ENCODE measurements at regions not wholly inside any gene's neighbourhood (a gene's known extent, or its start where the extent isn't known, plus 50 kb on each side); places are given as distances from the start of the nearest gene placed in this dataset.

DNA sequence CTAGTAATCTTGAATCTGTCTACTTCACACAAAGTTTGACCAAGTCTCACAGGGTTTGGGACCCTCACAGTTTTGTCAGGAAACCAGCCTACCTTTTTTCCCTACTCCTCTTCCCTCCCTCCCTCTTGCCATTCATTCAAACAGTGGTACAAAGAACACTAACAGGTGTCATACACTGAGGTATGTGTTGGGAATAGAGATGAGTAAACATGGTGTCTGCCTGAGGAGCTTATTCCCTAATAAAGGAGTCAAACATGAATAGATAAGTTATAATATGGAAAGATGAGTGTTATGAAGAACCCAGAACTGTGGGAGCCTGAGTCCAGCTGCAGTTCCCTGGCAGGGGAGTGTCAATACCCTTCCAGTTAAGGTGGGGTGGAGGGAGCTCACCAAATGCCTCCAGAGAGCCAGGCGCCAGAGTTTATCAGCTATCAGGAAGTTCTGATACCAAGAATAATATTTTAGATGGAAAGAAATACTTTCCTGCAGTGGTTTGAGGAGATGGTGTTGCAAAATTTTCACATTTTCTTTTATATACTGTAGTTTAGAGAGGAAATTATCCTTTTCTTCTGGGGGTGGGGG lies 183.4 kb upstream of the NR3C1 start:
- DNase-seq (ENCODE audit: low spot score), result no peak

DNA sequence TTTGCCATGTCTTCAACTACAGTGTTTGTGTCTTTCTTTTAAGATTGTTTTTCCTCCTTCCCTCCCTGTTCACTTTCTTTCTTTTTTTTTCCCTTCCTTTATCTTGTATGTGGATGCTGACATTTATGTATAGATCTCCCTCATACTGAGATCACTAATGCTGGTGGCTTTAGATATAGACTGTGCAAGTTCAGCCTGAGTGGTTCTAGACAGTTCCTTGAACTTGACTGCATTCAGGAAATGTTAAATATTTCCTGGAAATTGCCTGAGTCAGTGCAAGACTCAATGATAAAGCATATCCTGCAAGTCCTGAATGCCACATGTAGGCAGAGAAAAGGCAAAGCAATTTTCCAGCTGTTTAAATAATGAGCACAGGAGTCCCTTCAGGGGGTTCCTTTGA lies 182.5 kb upstream of the NR3C1 start:
- no peak for DNase-seq (ENCODE audit: low spot score)

DNA sequence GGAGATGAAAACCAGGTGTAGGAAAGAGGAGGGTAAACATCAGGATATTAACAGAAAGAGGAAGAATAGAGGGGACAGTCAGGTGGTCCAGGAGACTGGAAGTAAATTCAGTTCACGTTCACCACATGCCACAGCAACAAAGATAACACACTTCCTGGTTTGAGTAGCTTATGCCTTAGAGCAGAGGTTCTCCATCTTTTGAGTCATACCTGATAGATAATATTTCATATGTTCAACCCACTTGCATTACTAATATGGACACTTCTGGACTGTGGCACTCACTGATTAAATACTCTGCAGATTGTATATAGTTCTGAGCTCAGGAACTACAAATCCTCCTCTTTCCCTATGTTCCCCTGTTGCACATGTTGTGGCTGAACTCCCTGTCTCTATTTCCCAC lies 179.9 kb upstream of the NR3C1 start:
- DNase-seq (ENCODE audit: low spot score), result no peak

DNA sequence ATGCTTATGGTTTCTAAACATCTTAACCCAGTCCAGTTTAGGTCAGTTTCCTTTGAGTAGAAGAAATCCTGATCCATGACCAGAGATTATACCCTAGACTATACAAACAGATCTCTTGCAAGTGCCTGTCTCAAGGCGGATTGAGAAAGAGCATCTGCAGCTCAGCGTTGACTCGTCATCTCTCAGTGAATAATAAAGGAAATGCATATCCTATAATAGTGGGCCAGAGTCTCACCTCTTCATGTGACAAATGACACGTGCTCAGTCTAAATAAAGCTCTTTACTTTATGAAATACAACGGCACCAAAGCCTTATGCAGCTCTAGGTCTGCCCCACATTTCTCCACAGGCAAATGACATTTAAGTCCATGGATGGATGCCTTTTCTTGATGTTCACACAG lies 179.4 kb upstream of the NR3C1 start:
- no peak for DNase-seq (ENCODE audit: low spot score)

DNA sequence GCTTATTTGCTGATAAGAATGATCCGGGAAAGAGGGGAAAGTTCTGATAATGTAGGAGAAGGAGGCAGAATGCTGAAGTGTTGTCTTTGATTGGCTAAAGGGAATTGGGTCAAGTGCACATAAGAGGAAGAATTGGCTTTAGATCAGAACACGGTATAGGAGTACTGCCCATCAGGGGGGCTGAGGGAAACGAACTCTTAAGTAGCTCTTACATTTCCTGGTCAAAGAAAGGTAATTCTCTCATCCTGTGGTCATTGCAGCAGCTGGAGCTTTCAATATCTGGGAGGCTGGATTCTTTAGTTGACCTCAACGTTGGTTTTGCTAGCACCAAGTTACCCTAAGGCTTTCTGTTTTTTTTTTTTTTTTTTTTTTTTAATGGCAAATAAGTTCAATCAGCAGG lies 178.7 kb upstream of the NR3C1 start:
- DNase-seq (ENCODE audit: low spot score), result no peak

DNA sequence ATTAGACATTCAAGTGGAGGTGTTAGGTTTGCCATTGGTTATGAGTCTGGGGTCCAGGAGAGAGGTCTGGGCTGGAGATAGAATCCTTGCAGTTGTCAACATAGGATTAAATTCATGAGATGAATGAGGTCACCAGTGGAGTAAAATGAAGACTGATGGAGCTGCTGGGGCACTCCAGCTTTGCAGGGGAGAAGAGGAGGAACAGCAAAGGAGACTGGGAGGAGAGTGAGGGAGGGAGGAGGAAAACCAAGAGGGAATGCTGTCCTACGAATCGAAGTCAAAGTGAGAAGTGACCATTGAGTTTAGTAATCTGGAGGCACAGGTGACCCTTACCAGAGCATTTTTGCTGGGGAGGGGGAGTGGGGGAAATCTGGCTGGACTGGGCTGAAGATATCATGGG lies 178.2 kb upstream of the NR3C1 start:
- DNase-seq (ENCODE audit: low spot score), result no peak

DNA sequence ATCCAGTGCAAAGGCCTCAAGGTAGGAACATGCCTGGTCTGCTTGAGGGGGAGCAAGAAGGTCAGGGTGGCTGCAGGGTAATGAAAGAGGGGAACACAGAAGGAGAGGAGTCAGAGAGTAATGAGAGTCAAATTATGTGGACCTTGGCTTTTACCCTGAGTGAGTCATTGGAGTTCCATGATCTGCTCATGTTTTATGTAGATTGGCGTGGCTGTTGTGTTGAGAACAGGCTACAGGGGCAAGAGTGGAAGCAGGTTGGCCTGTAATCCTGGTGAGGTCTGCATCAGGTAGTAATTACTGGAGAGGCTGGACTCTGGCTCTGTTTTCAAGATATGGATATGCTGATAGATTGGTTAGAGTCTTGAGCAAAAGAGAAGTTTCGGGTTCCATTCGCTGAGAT lies 177.7 kb upstream of the NR3C1 start:
- DNase-seq (ENCODE audit: low spot score), result no peak

DNA sequence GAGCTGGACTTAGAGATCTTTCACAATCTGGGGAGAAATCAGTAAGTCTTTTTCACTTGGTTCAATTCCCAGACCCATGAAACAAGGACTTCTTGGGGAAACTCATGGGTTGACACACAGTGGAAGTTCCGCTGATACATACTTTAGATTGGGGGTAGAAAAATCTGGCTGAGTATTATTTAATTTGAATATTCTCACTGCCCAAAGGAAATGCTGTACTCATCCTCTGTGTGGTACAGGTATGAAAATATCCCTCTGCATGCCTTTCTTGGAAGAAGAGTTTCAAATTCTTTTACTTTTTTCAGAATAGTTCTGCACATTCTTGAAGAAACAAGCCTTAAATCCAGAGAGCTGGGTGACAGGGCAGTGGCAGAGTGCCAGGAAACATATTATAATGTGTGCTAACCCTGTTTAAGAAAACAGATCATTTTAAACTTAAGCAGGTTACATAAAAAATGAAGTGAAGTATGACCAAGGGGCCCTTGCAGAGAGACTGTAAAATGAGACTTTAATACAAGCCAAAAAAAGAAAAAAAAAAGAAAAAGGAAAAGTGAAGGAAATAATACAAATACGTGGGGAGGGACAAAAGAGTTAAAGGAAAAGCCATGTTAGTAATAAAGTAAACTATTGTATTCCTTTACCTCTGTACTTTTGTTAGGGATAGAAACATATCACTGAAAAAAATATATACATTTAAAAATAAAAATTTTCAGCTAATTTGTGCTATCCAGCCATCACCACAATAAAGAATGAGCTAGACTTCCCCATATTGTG lies 173.4 kb upstream of the NR3C1 start:
- DNase-seq (ENCODE audit: low spot score), result no peak

DNA sequence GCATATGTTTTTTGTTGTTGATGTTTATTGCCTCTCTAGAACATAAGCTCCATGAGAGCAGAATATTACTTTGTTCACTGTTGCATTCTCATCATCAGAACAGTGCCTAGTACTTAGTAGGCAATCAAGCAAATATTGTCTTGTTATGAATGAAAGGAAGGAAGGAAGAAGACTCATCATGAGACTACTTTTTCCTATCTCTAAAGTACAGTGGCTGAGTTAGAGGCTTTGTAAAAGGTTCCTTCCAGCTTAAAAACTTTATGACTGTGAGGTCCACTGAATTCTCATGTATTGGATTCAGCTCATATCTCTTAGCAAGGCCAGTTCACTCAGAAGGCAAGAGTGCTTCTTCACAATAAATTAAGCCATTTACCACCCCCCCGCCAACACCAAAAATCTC lies 171.8 kb upstream of the NR3C1 start:
- no peak for DNase-seq (ENCODE audit: low spot score)

DNA sequence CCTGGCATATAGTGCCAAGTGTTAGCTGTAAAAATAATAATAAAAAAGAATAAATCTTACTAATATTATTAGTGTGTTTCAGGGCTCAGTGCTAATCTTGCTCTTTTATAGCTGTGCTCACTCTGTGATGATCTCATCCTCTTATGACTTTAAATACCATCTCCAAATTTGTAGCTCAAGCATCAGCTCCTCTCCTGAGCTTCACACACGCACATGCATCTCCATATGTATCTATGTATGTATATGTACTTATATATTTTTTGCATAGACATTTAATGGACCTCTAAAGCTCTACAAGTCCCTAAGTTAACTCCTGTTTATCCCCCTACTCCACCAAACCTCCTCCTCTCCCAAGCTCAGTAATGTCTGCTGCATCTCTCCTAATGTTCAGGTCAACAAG lies 170.8 kb upstream of the NR3C1 start:
- DNase-seq (ENCODE audit: low spot score), result no peak

DNA sequence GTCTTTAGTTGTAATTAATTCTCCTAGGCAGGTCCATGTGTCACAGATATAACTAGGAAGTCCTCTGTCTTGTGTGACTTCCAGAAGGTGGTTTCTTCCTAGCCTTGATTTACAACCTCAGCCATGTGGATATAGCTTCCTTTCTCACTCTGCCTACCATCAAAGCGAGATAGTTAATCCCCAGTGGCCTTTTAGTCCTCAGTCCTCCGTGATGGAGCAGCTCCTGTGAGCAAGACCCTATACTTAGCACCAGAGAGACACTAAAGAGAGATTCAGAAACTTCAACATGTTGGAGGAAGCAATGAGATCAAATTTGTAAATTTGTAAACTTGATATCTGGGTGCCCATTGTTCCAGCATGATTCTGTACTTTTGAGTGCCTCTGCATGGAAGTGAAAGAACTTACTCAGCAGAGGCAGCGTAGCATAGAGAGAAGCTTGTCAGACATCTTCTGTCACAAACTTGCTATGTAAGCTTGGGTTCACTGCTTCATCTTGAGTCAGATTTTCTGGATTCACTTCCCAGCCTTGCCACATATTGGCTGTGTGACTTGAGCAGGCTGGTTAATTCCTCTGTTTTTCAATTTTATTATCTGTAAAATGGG lies 170.2 kb upstream of the NR3C1 start:
- no peak for DNase-seq (ENCODE audit: low spot score)

DNA sequence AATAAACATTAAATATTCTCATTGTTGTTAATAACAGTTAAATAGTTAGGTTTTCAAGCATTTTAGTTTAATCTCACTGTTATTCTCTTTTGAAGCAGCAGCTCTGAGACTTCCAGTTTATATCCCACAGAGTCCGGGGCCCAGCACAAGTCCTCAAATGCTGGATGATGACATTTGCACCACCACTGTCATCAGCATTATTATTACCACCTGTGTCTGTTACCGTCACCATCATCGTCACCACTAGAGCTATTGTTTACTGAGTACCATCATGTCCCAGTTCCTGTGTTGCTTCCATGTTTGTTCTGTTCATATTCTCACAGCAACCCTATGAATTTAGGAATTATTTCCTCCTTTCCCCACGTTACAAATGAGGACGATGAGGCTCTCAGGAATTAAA lies 169.2 kb upstream of the NR3C1 start:
- no peak for DNase-seq (ENCODE audit: low spot score)

DNA sequence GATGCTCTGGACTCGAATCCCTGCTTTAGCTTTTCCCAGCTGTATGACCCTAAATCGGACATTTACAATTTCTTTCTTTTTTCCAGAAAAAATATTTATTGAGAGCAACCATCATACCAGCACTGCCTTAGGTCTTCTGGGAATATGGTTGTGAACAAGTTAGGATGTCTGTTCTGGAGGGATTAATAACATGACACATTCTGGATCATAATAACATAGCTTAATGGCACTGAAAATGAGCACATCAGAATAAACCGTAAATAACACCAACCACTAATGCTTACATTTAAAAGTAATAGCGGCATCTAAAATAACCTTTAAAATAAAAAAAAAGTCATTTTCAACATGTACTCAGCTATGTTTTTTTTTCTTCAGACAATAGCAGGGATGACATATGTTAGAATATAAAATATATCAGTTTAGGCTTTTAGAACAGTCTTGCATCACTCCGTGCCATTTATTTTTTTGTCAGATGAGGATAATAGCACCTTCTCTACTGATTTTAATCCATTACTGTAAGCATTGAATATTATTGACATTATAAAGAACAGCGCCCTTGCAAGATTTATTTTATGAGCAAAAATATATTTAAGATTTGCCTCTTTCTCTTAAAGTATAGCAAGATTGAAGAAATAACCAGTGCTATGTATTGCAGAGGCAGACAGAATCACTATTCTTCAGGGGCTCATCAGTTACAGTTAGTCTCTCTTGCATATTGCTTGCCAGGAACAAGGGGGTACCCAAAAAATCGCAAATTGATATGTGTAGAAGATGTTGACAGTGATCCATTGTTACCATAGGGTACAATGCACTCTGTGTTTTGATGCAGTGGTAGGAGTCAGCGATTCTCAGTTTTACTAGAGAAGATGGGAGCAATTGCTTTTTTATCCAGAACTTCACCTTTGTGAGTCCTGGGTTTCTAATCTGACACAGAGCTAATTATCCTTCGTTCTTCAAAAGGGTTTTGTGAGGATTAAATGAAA lies 168.4 kb upstream of the NR3C1 start:
- DNase-seq (ENCODE audit: low spot score), result no peak

DNA sequence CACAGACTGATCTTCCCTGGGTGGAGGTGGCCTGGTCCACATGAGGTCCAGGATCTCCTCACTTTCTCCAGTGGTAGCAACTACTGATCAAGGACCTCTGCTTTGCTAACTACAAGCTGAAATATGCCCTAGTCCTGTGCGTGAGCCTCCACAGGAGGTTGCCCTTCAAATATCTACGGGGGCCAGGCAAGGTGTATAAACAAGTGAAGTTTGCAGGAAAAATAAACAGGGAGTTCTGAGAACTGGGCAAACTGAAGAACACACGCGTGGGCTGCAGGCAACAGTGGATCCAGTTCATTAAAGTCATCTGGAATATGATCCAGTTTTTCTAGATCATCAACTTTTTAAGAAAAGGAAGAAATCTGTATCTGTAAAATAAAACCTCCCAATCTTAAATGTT lies 167.5 kb upstream of the NR3C1 start:
- no peak for DNase-seq (ENCODE audit: low spot score)

DNA sequence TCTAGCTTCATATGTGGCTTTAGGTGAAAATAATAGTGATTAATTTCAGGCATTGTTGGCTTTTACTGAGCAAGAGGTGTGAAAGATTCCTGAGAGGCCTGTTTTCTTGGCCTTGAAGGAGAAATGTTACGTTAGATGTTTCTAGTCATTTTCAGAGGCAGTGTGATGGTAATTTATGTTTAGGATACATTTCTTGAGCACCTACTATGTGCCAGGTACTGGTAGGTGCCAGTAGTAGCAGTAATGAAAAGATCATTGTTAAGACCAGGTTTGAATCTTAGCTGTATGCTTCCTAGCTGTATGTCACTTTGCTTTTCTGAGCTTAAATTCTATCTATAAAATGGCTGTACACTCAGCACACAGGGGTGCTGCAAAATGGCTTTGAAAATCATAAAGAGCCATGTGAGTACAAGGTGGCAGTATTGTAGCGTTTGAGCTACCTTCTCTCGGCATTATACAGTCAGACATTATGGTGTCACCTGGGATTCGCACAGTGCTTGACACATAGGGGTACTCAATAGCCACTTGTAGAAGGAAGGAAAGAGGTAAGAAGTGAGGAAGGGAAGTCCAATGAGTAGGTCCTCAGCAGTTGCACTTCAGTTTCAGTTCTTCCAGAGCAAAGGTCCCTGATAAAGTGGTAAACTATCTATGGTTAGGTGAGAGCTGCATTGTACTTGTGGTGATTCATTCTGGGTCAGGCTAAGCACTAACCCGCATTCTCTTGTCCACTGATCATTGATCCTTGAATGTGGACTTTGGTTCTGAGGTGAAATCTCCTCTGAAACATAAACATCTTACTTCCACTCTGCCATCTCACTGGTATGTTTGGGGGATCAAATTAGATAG lies 166.5 kb upstream of the NR3C1 start:
- no peak for DNase-seq (ENCODE audit: low spot score)

DNA sequence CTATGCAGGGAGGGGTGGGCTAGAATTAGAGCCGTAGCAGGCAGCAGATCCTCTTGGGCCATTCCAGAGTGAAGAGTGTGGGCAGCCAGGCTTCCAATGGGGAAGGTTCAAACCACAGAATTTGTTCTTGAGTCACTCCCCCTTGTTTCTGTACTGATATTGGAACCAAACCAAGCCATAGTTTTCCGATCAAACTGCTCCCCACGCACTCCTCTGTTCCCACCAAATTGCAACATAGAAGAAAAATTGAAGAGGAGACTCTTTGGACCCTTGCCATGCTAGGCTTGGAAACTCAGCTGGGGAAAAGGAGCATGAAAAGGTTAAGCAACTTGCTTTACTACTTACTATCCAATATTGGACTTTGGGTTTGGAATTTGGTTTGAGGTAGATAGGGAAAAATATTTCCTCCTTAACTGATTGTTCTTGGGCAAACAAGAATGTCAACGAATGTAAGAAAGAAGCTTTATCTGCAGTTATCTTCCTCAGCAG lies 165.8 kb upstream of the NR3C1 start:
- no peak for DNase-seq (ENCODE audit: low spot score)

DNA sequence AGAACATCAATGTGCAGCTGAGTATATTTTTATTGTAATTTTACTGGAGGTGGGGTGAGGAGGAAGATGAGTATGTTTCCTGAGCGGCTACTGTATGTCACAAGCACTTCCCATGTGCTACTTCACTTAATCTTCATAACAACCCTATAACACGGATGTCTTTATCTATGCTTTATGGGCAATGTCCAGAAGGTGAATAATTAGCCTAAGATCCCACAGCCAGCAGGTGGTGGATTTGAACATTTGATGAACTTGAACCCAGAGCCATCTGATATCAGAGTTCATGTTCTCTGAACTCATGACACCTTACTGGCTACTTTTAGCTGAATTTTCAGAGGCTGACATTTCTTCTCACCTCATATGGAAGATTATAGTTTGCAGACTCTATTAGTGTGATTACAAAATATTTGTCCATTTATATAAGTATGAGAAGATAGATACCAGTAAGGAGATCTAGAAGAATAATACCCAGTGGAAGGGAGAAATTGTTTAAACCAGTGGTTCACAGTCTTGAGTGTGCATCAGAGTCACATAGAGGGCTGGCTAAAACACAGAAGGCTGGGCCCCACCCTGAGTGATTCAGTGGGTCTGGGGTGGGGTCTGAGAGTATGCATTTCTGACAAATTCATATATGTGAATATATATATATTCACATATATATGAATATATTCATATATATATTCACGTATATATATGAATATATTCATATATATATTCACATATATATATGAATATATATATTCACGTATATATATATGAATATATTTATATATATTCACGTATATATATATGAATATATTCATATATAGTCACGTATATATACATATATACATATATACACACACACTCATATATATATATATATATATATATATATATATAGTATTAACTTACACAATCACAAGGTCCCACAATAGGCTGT lies 164.4 kb upstream of the NR3C1 start:
- DNase-seq (ENCODE audit: low spot score), result no peak

DNA sequence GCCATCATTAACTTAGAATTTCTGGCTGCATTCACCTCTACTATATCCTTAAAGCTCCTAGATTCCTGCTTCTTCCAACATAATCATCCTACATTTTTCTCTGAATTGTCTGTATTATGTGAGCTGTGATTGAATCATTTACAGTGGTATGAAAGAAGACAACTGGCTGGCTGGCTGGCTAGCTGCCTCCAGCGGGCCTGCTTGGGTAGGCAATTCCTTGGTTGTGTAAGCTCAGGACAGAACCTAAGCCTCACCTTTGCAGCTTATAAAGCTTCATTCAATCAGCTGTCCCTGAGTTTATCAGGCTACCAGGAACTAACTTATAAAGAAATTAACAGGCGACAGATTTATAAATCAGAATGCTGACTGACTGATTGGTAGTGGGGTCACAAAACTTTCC lies 162.7 kb upstream of the NR3C1 start:
- DNase-seq (ENCODE audit: low spot score), result no peak

DNA sequence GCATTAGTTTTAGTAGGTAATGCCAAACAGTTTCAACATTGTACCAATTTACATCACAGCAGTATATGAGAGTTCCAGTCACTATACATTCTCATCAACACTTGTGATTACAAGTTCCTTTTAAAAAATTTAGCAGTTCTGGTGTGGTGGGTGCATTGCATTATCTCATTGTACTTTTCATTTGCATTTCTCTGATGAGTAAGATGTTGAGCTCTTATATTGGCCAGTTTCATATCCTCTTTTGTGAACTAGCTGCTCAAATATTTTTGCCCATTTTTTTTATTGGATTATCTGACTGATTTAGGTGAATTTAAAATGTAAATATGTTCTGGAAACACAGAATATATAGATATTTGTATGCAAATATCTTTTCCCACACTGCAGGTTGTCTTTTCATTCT lies 160.9 kb upstream of the NR3C1 start:
- no peak for DNase-seq (ENCODE audit: low spot score)

DNA sequence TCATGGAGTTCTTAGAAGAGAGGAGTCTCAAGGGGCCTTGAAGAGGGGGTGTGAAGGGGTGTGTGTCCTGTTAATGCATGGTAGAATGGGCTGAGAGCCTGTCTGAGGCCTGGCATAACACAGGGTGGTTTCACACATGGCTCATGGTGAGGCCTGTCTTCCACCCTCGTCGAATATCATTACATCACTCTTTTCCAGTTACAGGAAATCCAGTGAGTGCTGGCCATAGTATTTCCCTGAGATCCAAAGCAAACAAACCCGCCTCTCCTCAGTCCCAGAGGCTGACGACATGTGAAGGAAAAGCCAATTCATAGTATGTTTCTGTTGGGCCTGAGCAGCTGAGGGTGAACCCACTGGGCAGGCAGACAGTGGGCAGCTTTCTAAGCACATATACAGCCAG lies 159.4 kb upstream of the NR3C1 start:
- no peak for DNase-seq (ENCODE audit: low spot score)
